ENCODE measurements at regions not wholly inside any gene's neighbourhood (a gene's known extent, or its start where the extent isn't known, plus 50 kb on each side); places are given as distances from the start of the nearest gene placed in this dataset.
"Not testable (repeated sequence)": the region's sequence is repeated elsewhere in the genome, so short reads cannot be mapped to it uniquely, and the experiment has no call there.

DNA sequence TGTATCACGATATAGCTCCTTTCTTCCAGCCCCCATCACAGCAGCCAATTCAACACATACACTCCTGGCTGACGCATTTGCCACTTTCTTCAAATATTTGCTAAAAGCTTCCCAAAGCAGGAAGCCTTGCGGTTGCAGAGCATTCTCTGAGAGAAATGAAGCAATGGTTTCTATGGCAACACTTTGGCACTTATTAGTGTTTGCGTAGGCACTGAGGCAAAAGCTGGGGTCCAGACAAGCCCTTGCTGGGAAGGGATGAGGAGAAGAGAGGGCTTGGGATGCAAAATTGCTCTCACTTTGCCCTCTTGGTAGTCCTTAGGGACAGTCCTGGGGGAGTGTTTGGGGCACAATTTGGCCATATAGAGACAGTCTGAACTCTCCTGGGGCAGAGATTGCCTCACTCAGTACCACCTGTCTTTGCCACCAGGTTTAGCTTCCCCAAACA, 55.0 kb upstream of the PAK3 start:
- TF ChIP-seq, protein P1, sequence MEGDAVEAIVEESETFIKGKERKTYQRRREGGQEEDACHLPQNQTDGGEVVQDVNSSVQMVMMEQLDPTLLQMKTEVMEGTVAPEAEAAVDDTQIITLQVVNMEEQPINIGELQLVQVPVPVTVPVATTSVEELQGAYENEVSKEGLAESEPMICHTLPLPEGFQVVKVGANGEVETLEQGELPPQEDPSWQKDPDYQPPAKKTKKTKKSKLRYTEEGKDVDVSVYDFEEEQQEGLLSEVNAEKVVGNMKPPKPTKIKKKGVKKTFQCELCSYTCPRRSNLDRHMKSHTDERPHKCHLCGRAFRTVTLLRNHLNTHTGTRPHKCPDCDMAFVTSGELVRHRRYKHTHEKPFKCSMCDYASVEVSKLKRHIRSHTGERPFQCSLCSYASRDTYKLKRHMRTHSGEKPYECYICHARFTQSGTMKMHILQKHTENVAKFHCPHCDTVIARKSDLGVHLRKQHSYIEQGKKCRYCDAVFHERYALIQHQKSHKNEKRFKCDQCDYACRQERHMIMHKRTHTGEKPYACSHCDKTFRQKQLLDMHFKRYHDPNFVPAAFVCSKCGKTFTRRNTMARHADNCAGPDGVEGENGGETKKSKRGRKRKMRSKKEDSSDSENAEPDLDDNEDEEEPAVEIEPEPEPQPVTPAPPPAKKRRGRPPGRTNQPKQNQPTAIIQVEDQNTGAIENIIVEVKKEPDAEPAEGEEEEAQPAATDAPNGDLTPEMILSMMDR (IDR thresholded peaks at IDR 0.05), result no peak
- TF ChIP-seq POLR2AphosphoS5 (IDR thresholded peaks at IDR 0.05; ENCODE audit: insufficient read depth in 1 of 2, low read depth in 1 of 2) (no peak), POLR2A (IDR thresholded peaks at IDR 0.05) (no peak)

DNA sequence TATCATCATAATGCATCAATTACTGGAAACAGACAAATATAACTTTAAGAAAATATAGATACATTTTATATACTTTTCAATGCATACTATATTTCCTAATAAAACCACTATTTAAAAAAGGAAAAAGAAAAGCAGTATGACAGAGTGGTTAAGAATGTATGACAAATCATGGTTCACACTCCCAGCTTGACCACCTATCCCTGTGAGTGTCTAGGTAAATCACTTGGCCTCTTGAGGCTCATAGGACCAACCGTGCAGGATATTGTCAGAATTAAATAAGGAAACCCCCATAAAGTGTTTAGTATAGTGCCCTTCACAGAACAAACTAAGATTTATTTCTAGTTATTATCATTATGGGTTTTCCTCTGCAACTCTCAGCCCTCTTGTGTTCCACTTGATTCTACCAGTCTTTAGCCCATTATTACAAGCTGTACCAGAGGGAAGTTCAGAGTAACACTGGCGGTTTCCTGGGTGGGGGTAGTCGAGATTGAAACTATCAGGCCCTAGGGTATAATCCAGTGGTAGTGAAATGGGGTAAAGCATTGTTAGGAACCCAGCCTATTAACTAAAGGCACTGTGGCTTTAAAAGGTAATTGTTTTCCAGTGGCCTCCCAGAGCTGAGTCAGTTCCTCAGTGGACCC, 55.5 kb upstream of the PAK3 start:
- H3K4me1 ChIP-seq, result no peaks in the 10 kb centered on the region
- no peak overlapping the region for H3K27ac ChIP-seq
- TF ChIP-seq, protein P1 (IDR thresholded peaks at IDR 0.05), result no peak
- TF ChIP-seq POLR2A (IDR thresholded peaks at IDR 0.05) (no peak), POLR2AphosphoS5 (IDR thresholded peaks at IDR 0.05; ENCODE audit: insufficient read depth in 1 of 2, low read depth in 1 of 2) (no peak)
- no peak for DNase-seq (ENCODE audit: extremely low spot score in 2 of 2)
- intact Hi-C loops (cut with DNase I), result no loop called here
- H3K9me3 ChIP-seq, result no peaks in the 10 kb centered on the region
- H3K4me3 ChIP-seq, result no peak overlapping the region
- H3K27me3 ChIP-seq, result no peaks in the 10 kb centered on the region
- no peaks in the 10 kb centered on the region for H3K36me3 ChIP-seq

More for the DNA sequence above, 55.0 kb upstream of the PAK3 start:
- Histone ChIP-seq H3K4me3 (no peak overlapping the region), H3K9me3 (no peaks in the 10 kb centered on the region), H3K4me1 (no peaks in the 10 kb centered on the region), H3K36me3 (no peaks in the 10 kb centered on the region), H3K27me3 (no peaks in the 10 kb centered on the region), H3K27ac (no peak overlapping the region)
- intact Hi-C loops (cut with DNase I), result no loop called here
- DNase-seq (ENCODE audit: extremely low spot score in 2 of 2), result no peak

DNA sequence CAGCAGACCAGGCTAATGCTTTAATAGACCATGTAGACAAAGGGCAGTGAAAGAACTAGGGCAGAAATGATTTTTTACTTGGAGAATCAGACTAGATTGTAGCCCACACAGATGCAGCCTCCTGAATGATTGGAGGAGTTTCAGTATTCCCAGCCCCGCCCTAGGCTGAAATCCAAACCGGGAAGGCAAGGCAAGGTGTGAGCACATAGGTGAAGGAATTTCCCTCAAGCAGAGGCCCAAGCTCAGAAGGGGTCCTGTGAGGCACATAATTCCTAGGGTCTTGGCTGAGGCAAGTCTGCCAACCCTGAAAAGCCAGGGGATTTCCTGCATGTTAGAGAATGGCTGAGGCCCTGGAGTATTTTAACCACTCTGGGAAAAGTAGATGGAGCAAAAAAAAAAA, 56.4 kb upstream of the PAK3 start:
- no peaks in the 10 kb centered on the region for H3K4me1 ChIP-seq
- DNase-seq (ENCODE audit: extremely low spot score in 2 of 2), result no peak
- no peak overlapping the region for H3K4me3 ChIP-seq
- H3K36me3 ChIP-seq, result no peaks in the 10 kb centered on the region
- intact Hi-C loops (cut with DNase I), result no loop called here
- no peaks in the 10 kb centered on the region for H3K27me3 ChIP-seq
- no peaks in the 10 kb centered on the region for H3K9me3 ChIP-seq
- TF ChIP-seq POLR2AphosphoS5 (IDR thresholded peaks at IDR 0.05; ENCODE audit: insufficient read depth in 1 of 2, low read depth in 1 of 2) (no peak), POLR2A (IDR thresholded peaks at IDR 0.05) (no peak)
- TF ChIP-seq, protein P1 (IDR thresholded peaks at IDR 0.05), result no peak
- H3K27ac ChIP-seq, result no peak overlapping the region

DNA sequence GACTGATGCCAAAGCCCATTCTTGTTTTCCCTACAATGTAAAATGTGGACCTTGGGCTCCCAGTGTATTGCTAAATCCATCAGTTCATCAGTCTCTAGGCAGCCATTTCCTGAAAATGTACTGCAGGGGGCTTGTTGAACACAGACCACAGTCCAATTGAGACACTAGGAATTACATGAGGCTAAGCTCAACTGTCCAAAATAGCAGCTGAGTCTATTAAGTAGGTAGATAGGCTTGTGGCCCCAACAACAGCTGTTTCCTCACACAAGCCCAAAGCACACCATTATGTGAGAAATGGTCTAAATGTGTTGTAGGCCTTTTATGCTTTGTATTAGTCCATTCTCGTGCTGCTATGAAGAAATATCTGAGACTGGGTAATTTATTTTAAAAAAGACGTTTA, 60.0 kb upstream of the PAK3 start:
- Histone ChIP-seq H3K27me3 (no peaks in the 10 kb centered on the region), H3K4me1 (no peaks in the 10 kb centered on the region), H3K4me3 (no peak overlapping the region), H3K27ac (no peak overlapping the region), H3K9me3 (no peaks in the 10 kb centered on the region), H3K36me3 (no peaks in the 10 kb centered on the region)
- TF ChIP-seq POLR2A (IDR thresholded peaks at IDR 0.05), result no peak
- TF ChIP-seq, protein P1 (IDR thresholded peaks at IDR 0.05), result no peak
- TF ChIP-seq POLR2AphosphoS5 (IDR thresholded peaks at IDR 0.05; ENCODE audit: insufficient read depth in 1 of 2, low read depth in 1 of 2), result no peak
- no peak for DNase-seq (ENCODE audit: extremely low spot score in 2 of 2)
- intact Hi-C loops (cut with DNase I), result no loop called here

DNA sequence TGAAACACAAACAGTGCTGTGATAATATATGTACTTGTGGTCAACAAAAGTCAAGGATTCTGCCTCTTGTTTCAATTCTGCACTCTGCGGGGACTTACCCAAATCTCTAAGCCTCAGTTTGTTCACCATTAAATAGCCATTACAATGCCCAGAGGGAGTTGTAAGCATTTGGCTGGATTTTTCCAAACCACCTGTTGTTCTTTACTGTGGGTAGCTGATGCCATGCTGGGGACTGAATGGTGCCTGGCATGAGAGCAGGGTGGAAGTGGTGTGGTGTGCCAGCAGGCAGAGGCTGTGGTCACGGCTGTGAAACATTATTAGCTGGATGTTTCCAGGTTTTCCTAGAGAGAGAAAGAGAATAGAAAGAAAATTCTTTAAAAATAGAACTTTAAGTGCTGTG, 60.7 kb upstream of the PAK3 start:
- intact Hi-C loops (cut with DNase I), result no loop called here
- no peak for TF ChIP-seq POLR2AphosphoS5 (IDR thresholded peaks at IDR 0.05; ENCODE audit: insufficient read depth in 1 of 2, low read depth in 1 of 2)
- TF ChIP-seq, protein P1 (IDR thresholded peaks at IDR 0.05), result no peak
- TF ChIP-seq POLR2A (IDR thresholded peaks at IDR 0.05), result no peak
- H3K36me3 ChIP-seq, result no peaks in the 10 kb centered on the region
- DNase-seq (ENCODE audit: extremely low spot score in 2 of 2), result no peak
- H3K4me3 ChIP-seq, result no peak overlapping the region
- H3K9me3 ChIP-seq, result no peaks in the 10 kb centered on the region
- H3K27me3 ChIP-seq, result no peaks in the 10 kb centered on the region
- no peak overlapping the region for H3K27ac ChIP-seq
- H3K4me1 ChIP-seq, result no peaks in the 10 kb centered on the region

DNA sequence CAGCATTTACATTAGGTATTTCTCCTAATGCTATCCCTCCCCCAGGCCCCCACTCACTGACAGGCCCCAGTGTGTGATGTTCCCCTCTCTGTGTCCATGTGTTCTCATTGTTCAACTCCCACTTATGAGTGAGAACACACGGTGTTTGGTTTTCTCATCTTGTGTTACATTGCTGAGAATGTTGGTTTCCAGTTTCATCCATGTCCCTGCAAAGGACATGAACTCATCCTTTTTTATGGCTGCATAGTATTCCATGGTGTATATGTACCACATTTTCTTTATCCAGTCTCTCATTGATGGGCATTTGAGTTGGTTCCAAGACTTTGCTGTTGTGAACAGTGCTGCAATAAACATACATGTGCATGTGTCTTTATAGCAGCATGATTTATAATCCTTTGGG, 73.0 kb upstream of the PAK3 start:
- H3K27me3 ChIP-seq; H3K36me3 ChIP-seq; H3K27ac ChIP-seq; DNase-seq (ENCODE audit: extremely low spot score in 2 of 2); H3K4me3 ChIP-seq; H3K4me1 ChIP-seq; intact Hi-C loops (cut with DNase I); H3K9me3 ChIP-seq: not testable (repeated sequence)

Measured in vagina (tissue), 2 donors.